Loucy (cell line): ENCODE measurements at regions not wholly inside any gene's neighbourhood (a gene's known extent, or its start where the extent isn't known, plus 50 kb on each side); places are given as distances from the start of the nearest gene placed in this dataset.

ENCODE experiments used
- H2AFZ ChIP-seq: fragments of 200-600 bp; sonication (generic); 2 replicates; pipeline ENCODE4 v1.6.0; 2016; ENCODE audit warnings: antibody characterized with exemption, mild to moderate bottlenecking, low read length, moderate library complexity
- H3F3A ChIP-seq: fragments of 200-600 bp; 2 replicates; pipeline ENCODE4 v1.6.0; 2016; ENCODE audit warnings: antibody characterized with exemption, low read depth, mild to moderate bottlenecking
- H3K27me3 ChIP-seq: fragments of 200-600 bp; sonication (generic); 2 replicates; pipeline ENCODE4 v1.6.1; 2014; ENCODE audit warnings: low read length, mild to moderate bottlenecking; ENCODE audit not compliant: insufficient read depth, poor library complexity, severe bottlenecking
- H3K36me3 ChIP-seq: fragments of 200-600 bp; sonication (generic); 2 replicates; pipeline ENCODE4 v1.6.1; 2016; ENCODE audit warnings: low read length; ENCODE audit not compliant: insufficient read depth
- H3K4me1 ChIP-seq: fragments of 200-600 bp; sonication (generic); 2 replicates; pipeline ENCODE4 v1.5.1; 2014; ENCODE audit warnings: low read length, mild to moderate bottlenecking; ENCODE audit not compliant: insufficient read depth, poor library complexity, severe bottlenecking
- H3K4me2 ChIP-seq: fragments of 200-600 bp; sonication (generic); 2 replicates; pipeline ENCODE4 v1.6.0; 2014; ENCODE audit warnings: antibody characterized with exemption, low read length, low read depth, mild to moderate bottlenecking; ENCODE audit not compliant: poor library complexity, severe bottlenecking
- H3K4me3 ChIP-seq: fragments of 200-600 bp; sonication (generic); 2 replicates; pipeline ENCODE4 v1.5.1; 2014; ENCODE audit warnings: low read length, mild to moderate bottlenecking, mixed read lengths; ENCODE audit not compliant: poor library complexity, severe bottlenecking
- H3K79me2 ChIP-seq: fragments of 200-600 bp; sonication (generic); 2 replicates; pipeline ENCODE4 v1.6.1; 2014; ENCODE audit warnings: low read length; ENCODE audit not compliant: insufficient read depth
- H3K9ac ChIP-seq: fragments of 200-600 bp; sonication (generic); 2 replicates; pipeline ENCODE4 v1.6.0; 2014; ENCODE audit warnings: mild to moderate bottlenecking, low read depth, low read length, moderate library complexity; ENCODE audit not compliant: poor library complexity, severe bottlenecking
- H3K9me2 ChIP-seq: fragments of 200-600 bp; sonication (generic); replicated peaks from 2 replicates; pipeline ENCODE4 v1.6.1; 2016; ENCODE audit warnings: low read depth, low read length, mixed read lengths
- H3K9me3 ChIP-seq: fragments of 200-600 bp; sonication (generic); 2 replicates; pipeline ENCODE4 v1.6.1; 2014; ENCODE audit warnings: mild to moderate bottlenecking, antibody characterized with exemption, low read length, low read depth; ENCODE audit not compliant: insufficient read depth
- H4K20me1 ChIP-seq: fragments of 200-600 bp; sonication (generic); 2 replicates; pipeline ENCODE4 v1.6.0; 2014; ENCODE audit warnings: antibody characterized with exemption, low read length, mild to moderate bottlenecking; ENCODE audit not compliant: insufficient read depth, poor library complexity, severe bottlenecking
- EZH2phosphoT487 ChIP-seq: fragments of 200-600 bp; IDR thresholded peaks from 2 replicates; pipeline ENCODE4 v1.6.1; 2018; ENCODE audit warnings: antibody characterized with exemption, mild to moderate bottlenecking, moderate library complexity, borderline replicate concordance
- TF ChIP-seq, protein P1 (sequence below): fragments of 200-600 bp; sonication (generic); conservative IDR thresholded peaks from 2 replicates; pipeline ENCODE4 v1.5.1; 2014; ENCODE audit warnings: mild to moderate bottlenecking, antibody characterized with exemption, low read length

DNA sequence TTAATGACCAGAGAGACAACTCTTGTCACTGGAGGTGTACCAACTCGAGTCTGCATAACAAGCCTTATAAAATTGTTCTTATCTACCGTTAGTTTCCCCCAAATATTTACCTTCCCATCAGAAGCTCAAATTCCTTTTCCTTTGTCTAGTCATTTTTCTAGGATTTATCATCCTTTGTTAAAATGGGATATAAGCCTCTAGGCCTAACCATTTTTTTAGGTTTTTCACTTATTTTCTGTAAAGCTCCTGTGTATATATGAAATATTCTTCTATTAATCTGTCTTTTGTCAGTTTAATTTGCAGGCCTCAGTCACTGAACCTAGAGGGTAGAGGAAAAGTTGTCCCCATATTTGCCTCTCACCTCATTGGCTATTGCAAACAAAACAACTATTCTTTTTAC lies 99.6 kb upstream of the TNFAIP3 start:
- H3K4me1 ChIP-seq: peaks cover 57% of the 10 kb centered on the region
- no peaks in the 10 kb centered on the region for H3K79me2 ChIP-seq
- H3K9ac ChIP-seq: peak overlapping the region; percentile 49
- peak overlapping the region; percentile 52 for H3K4me3 ChIP-seq
- no peaks in the 10 kb centered on the region for H3K27me3 ChIP-seq
- H4K20me1 ChIP-seq: no peaks in the 10 kb centered on the region
- peaks cover 9% of the 10 kb centered on the region for H3F3A ChIP-seq
- TF ChIP-seq EZH2phosphoT487: no peak
- TF ChIP-seq, protein P1, sequence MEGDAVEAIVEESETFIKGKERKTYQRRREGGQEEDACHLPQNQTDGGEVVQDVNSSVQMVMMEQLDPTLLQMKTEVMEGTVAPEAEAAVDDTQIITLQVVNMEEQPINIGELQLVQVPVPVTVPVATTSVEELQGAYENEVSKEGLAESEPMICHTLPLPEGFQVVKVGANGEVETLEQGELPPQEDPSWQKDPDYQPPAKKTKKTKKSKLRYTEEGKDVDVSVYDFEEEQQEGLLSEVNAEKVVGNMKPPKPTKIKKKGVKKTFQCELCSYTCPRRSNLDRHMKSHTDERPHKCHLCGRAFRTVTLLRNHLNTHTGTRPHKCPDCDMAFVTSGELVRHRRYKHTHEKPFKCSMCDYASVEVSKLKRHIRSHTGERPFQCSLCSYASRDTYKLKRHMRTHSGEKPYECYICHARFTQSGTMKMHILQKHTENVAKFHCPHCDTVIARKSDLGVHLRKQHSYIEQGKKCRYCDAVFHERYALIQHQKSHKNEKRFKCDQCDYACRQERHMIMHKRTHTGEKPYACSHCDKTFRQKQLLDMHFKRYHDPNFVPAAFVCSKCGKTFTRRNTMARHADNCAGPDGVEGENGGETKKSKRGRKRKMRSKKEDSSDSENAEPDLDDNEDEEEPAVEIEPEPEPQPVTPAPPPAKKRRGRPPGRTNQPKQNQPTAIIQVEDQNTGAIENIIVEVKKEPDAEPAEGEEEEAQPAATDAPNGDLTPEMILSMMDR: no peak
- H2AFZ ChIP-seq: no peak overlapping the region
- H3K9me2 ChIP-seq: no peaks in the 10 kb centered on the region
- no peaks in the 10 kb centered on the region for H3K36me3 ChIP-seq
- H3K9me3 ChIP-seq: no peaks in the 10 kb centered on the region
- H3K4me2 ChIP-seq: peak overlapping the region; percentile 81

DNA sequence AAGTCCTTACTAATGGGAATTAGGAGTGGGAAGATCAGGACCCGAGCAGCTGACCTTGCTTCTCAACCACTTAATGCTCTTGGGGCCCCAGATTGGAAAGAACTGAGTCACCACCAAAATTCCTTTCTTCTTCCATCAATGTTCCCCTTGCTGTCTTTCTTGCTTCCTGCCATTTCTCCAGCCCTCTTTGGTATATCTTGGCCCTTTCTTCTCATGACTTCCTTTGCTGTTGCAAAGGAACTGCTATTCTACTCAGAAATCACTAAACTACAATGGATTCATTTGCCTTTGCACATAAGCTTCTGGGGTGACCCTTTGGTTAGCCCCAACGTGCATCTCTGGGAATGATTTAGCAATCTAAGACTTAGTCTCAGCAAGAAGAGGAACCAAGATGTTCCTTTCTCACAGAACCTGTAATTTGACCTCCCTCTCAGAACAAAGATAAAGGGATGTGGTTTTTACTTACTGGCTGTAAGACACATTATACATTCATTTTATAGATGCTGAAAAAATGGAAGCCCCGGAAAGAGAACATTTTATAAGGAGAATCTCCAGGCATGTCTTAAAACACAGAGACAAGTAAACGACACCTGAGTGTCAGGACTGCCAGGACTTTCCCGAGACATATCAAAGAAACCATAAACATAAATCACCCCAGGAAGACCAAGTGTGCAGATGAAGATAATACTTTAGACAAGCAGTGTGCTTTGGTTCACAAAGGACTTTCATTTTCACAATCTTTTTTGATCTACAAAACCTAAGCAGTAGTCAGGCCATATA lies 99.0 kb upstream of the TNFAIP3 start:
- Histone ChIP-seq H4K20me1 (no peaks in the 10 kb centered on the region), H3K27me3 (no peaks in the 10 kb centered on the region), H3K4me1 (peaks cover 50% of the 10 kb centered on the region), H3K9me3 (no peaks in the 10 kb centered on the region), H3K79me2 (no peaks in the 10 kb centered on the region), H2AFZ (peak overlapping the region; percentile 1; the same call in 1 of the 2 replicates), H3K4me3 (peak overlapping the region; percentile 52), H3K4me2 (peak overlapping the region; percentile 81), H3K36me3 (no peaks in the 10 kb centered on the region), H3F3A (peaks cover 9% of the 10 kb centered on the region), H3K9me2 (no peaks in the 10 kb centered on the region), H3K9ac (peak overlapping the region; percentile 49)
- TF ChIP-seq, protein P1: no peak
- no peak for TF ChIP-seq EZH2phosphoT487

DNA sequence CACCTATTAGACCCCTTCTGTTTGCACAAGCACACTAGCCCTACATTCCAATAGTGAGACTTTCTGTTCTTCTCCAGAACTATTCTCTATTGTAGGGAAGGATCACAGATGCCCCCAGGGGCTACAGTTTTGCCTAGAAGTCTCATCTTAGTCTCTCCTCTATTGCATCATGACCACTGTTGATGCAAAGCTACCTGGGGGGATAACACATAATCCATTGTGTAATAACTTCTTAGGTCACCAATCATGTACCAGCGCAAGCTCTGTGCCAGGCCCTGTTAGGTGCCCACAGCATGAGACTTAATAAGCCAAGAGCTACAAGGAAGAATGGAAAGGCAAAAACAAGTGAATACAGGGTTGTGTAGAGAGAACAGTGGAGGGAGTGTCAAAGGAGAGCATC lies 98.1 kb upstream of the TNFAIP3 start:
- H3K36me3 ChIP-seq: no peaks in the 10 kb centered on the region
- H3K4me2 ChIP-seq: peak overlapping the region; percentile 81
- H3K9me3 ChIP-seq: no peaks in the 10 kb centered on the region
- H3K9ac ChIP-seq: peak overlapping the region; percentile 49
- no peaks in the 10 kb centered on the region for H3K27me3 ChIP-seq
- no peak for TF ChIP-seq EZH2phosphoT487
- TF ChIP-seq, protein P1: no peak
- peaks cover 9% of the 10 kb centered on the region for H3F3A ChIP-seq
- H4K20me1 ChIP-seq: no peaks in the 10 kb centered on the region
- no peaks in the 10 kb centered on the region for H3K79me2 ChIP-seq
- no peak overlapping the region for H2AFZ ChIP-seq
- no peaks in the 10 kb centered on the region for H3K9me2 ChIP-seq
- H3K4me1 ChIP-seq: peaks cover 42% of the 10 kb centered on the region
- H3K4me3 ChIP-seq: peak overlapping the region; percentile 52
